Psoas muscle (tissue), 7 donors: ENCODE measurements at regions not wholly inside any gene's neighbourhood (a gene's known extent, or its start where the extent isn't known, plus 50 kb on each side); places are given as distances from the start of the nearest gene placed in this dataset.

Experiments used
- ATAC-seq, 4 donors: fragments of 200-7000 bp; cut with Tn5 transposase; one replicate each; pipeline ENCODE4 v1.9.1; 2020; ENCODE audit warnings: moderate library complexity in 3 of 4, mild to moderate bottlenecking in 2 of 4
- DNase-seq, 2 donors: peaks; one replicate each; pipeline ENCODE4 v3.0.0-alpha.2; 2020
- H3K27ac ChIP-seq: fragments of 200-600 bp; one replicate; pipeline ENCODE4 v1.8.0; 2022
- H3K27me3 ChIP-seq, 3 donors: fragments of 200-600 bp in 1 of 3; one replicate each; pipeline versions ENCODE4 v1.6.1 to v1.8.0; 2013 to 2022; ENCODE audit warnings: low read length in 2 of 3, mild to moderate bottlenecking in 2 of 3, moderate library complexity in 1 of 3; ENCODE audit not compliant: insufficient read depth in 3 of 3
- H3K36me3 ChIP-seq, 2 donors: fragments of 200-600 bp in 1 of 2; one replicate each; pipeline versions ENCODE4 v1.6.1 to v1.8.0; 2013 to 2022; ENCODE audit warnings: low read depth in 1 of 2, mild to moderate bottlenecking in 1 of 2, moderate library complexity in 1 of 2; ENCODE audit not compliant: insufficient read depth in 1 of 2
- H3K4me1 ChIP-seq: fragments of 200-600 bp; one replicate; pipeline ENCODE4 v1.8.0; 2022
- H3K4me3 ChIP-seq: fragments of 200-600 bp; one replicate; pipeline ENCODE4 v1.8.0; 2022; ENCODE audit warnings: mild to moderate bottlenecking
- H3K9me3 ChIP-seq: fragments of 200-600 bp; one replicate; pipeline ENCODE4 v1.8.0; 2022
- CTCF ChIP-seq: fragments of 200-600 bp; IDR thresholded peaks from one replicate; pipeline ENCODE4 v1.8.0; 2022; ENCODE audit warnings: antibody characterized with exemption
- WGBS, 3 donors: extraction: QIAGEN DNeasy Blood & Tissue Kit; methylation state at CpG; one replicate each; pipeline versions ENCODE4 v1.1.6 to v1.1.7; 2013; 5-methylcytosine and 5-hydroxymethylcytosine counted together
- intact Hi-C, 2 donors: fragments of 100-400 bp; cut with DNase I; formaldehyde crosslinking; loops; one replicate each; pipeline versions ENCODE4 v1.11.0 to v1.14.2; 2022
- donor health status: healthy with polysubstance abuse.
- donor health status: DM: no; HTN: no; CAD: no; lungs with moderate emphysema.
- donor health status: Bipolar disorder and iron deficiency.
- donor health status: healthy.
- donor health status: DM: yes; HTN: yes; CAD: no.
- donor health status: DM: no; HTN: no; CAD: no.
- donor health status: DM: yes; HTN: yes; CAD: no.

DNA sequence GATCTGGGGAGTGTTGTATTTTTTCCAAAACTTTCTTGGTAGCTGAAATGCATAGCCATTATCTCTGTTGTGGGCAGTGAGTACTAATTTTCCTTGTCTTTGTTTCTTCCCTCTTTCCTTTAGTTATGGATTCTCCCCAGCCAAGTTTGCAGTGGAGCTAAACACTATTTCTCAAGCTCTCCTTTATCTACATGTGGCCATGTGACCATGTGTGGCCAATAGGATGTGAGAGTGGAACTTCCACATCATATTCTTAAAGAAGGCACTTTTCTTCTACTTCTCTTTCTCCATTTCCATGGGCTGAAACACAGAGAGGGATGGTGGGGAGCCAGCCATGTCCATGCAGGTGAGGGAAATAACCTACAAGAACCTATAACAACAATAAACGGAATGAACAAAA is 230.8 kb downstream of the CTH start:
- no peaks in the 10 kb centered on the region for H3K9me3 ChIP-seq
- H3K4me1 ChIP-seq: no peaks in the 10 kb centered on the region
- no peak overlapping the region for H3K27ac ChIP-seq
- H3K27me3 ChIP-seq: no peaks in the 10 kb centered on the region
- ATAC-seq (no peak), DNase-seq (no peak)
- no peak for TF ChIP-seq CTCF
- H3K4me3 ChIP-seq: no peak overlapping the region
- intact Hi-C loops: no loop called here
- 79 to 87% (median 81%) methylated on average over 1 of the region's 1 CpG for WGBS, 3 donors
- H3K36me3 ChIP-seq: no peaks in the 10 kb centered on the region

DNA sequence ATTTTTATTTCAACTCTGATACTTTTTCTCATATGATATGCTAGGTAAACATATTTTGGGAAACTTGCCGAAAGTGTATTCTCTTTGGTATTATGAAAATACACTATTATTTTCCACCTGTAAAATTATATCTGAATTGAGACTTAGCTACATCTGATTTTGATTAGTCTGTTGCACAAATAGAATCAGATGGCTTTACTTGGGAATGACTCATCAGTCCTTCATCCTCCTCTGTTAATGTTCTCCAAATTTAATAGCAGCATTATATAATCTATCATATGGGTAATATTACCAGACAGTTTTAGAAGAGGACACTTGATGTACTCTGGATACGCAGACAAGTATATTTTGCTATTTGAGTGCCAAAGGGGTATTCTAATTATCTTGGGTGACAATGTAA is 245.3 kb downstream of the CTH start:
- H3K4me3 ChIP-seq: no peak overlapping the region
- H3K36me3 ChIP-seq: no peaks in the 10 kb centered on the region
- no peaks in the 10 kb centered on the region for H3K27me3 ChIP-seq
- ATAC-seq (no peak), DNase-seq (no peak)
- no peak overlapping the region for H3K27ac ChIP-seq
- TF ChIP-seq CTCF: no peak
- H3K4me1 ChIP-seq: no peaks in the 10 kb centered on the region
- no peaks in the 10 kb centered on the region for H3K9me3 ChIP-seq
- intact Hi-C loops: no loop called here
- 81 to 88% (median 85%) methylated on average over 2 of the region's 2 CpGs for WGBS, 3 donors

DNA sequence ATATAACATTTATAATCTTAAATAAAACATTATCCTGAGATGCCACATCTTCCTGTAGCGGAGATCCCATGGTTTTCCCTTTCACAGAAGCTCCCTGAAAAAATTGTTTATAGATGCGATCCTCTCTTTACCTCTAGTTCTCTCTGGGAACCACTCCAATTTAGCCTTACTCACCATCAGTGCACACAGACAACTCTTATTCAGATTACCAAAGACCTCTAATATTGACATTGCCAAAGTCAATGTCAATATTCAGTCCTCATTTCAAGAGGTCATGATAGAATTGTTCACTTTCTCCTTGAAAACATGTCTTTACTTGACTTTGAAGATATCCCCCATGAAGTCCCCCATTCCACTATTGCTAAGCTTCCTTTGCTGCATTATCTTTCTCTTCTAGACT is 248.8 kb downstream of the CTH start:
- Histone ChIP-seq H3K27ac (no peak overlapping the region), H3K4me3 (no peak overlapping the region), H3K9me3 (no peaks in the 10 kb centered on the region), H3K27me3 (no peaks in the 10 kb centered on the region), H3K36me3 (no peaks in the 10 kb centered on the region), H3K4me1 (no peaks in the 10 kb centered on the region)
- no peak for ATAC-seq
- intact Hi-C loops: no loop called here
- no peak for DNase-seq
- no peak for TF ChIP-seq CTCF
- WGBS, 3 donors: 77 to 87% (median 83%) methylated on average over 2 of the region's 2 CpGs

DNA sequence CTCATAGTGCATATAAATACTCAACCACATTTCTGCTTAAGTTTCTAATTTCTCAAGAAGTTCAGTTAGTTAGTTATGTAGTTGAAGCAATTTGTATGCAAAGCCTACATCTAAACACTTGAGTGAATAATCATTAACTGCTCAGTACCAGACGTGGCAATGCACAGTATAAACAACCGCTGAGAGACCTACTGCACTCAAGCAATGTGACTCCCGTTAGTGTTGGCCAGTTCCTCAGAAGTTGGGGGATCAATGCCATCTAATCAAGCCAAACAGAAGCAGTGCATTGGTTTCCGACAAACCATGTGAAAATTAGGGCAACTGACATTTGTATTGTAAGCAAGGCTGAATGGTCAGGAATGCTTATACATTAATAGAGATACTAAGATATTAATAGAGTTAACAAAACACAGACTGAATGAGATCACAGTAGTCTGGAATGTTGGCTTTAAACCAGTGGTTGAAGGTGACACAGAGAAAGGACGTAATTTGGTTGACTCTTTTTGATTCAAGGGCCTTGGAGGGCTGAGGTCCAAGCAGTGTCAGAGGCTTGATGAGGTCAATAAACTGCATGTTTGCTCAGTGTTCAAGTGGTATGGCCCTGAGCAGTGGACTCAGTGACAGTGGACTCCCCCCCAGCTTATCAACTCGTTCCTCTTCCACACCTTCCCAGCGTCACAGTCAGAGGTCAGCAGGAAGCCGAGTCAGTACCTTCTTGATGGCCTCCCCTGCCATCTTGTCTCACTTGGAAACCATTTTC is 255.5 kb downstream of the CTH start:
- no peaks in the 10 kb centered on the region for H3K9me3 ChIP-seq
- 65 to 73% (median 70%) methylated on average over 8 of the region's 8 CpGs for WGBS, 3 donors
- no peaks in the 10 kb centered on the region for H3K4me1 ChIP-seq
- no peaks in the 10 kb centered on the region for H3K36me3 ChIP-seq
- TF ChIP-seq CTCF: no peak
- no peaks in the 10 kb centered on the region for H3K27me3 ChIP-seq
- no peak overlapping the region for H3K4me3 ChIP-seq
- DNase-seq (no peak), ATAC-seq (no peak)
- H3K27ac ChIP-seq: no peak overlapping the region
- intact Hi-C loops: loop anchor here in 1 of 2 donors (2.0 kb wide), 1 partner anchor 16 kb away; no protein-coding TSS in a partner anchor
